ENCODE measurements at regions not wholly inside any gene's neighbourhood (a gene's known extent, or its start where the extent isn't known, plus 50 kb on each side); places are given as distances from the start of the nearest gene placed in this dataset.

DNA sequence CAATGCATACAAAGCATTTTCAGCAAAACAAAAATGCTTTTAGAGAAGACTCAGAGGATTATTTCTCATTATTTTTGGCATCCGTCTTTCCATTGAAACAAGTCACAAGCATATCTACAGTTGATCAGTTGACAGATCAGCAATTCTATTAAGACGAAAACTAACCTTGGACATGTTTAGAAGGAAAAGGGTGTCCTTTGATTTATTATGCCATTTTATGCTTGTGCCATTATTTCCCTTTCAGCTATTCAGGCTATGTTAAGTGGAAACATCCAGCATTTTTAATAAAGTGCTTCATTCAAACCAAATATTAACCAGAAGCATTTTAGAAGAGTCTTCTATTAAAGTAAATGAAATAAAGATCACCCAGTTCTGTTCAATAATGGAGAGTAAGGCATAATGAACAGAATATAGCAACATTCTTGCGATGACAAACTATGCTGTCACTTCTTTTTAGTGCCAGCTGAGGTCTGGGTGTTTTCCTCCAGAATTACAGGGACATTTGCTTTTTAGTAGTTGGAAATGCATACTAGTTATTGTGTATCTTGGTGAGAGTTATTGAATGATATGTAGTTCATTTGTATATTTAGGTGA, 481.4 kb downstream of the PLA2G4A start:
- DNase-seq (ENCODE audit: low read depth in 3 of 3) = no peak

DNA sequence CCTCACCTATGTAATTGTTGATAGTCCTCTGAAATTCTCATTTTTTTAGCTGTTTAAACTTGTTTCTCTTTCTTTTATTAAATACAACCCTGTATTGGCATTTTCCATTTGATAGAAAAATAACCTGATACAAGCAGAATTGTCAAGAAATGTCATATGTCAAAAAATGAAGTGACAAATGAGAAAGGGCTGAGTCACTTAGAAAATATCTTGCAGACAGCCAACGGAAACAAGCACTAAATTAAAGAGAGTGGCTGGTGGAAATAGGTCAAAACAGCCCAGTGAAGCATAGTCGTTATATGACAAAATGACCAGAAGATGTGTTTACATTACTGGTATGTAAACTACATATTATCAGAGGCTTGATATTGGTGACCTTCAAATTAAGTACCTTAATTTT, 484.4 kb downstream of the PLA2G4A start:
- no peak for DNase-seq (ENCODE audit: low read depth in 3 of 3)

DNA sequence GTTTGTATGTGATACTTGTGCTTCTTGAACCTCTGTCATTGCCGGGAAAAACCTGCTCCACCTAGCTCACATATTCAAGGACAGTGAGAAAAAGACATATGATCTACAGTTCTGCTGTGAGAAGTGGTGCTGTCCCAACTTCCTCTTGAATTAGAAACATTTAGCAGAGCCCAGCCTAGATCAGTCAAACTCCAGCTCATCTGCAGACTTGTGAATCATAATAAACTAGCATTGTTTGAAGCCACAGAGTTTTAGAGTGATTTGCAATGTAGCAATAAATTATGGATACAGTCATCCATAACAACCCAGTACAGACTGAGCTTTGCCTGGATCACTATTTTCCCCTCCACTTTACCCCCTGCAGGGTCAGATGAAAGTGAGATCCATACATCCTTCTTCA, 497.8 kb downstream of the PLA2G4A start:
- DNase-seq (ENCODE audit: low read depth in 3 of 3) = no peak

DNA sequence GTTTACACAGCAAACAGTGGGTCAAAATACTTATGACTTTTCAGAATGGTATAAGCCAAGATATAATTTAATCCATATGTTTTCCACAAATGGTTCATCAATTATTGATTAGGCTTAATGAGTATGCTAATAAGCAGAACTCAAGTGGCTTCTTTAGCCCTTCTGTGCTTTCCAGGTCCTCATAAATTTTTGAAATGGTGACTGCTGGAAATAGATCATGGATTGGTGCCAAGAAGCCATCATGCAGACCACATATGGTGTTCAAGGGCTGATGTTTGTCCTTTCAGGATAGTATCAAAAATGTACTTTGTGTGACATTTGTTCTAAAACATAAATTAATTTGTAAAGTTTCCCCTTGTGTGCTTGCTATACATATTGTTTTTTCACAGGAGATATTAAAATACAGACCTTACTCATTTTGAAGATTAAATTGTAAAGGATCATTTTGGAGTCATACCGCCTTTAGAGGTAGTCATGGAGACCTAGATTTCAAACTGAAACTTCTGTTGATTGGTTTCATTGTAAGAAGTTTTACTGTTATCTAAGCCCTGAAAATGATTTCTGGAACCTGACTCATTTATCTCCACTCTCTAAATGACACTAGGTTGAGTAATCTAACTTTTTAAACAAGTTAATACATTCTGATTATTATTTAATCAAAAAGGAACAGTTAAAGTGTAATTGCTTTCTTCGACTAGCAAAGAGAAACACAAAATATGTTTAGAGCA, 507.9 kb downstream of the PLA2G4A start:
- DNase-seq (ENCODE audit: low read depth in 3 of 3) = no peak

DNA sequence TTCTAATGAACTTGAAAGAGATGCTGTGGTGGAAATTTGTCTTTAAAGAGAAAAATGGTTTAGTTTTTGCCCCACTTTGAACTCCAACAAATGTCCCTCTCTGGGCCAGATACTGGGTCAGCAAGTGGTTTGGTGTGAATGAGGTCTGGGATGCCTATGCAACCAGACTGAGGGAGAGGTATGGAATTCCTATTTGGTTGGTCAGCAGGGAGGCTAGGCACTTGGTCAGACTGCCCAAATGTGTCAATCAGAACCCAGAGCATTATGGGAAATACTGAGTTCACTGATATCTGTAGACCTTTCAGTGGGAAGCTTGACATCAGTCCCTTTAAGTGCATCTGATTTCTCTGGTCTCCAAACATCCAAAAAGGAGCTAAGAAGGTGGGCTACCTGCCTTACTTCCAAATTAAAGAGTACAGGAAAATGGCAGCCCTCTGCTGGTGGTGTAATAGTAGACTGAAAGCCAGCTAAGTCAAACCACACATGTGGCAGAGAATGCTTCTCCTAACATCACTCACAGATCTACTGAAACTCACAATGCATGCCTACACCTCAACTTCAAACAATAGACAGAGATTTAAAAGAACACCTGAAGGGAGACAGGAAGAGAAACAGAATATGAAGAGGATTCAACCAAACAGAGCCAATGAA, 510.1 kb downstream of the PLA2G4A start:
- DNase-seq (ENCODE audit: low read depth in 3 of 3) = no peak

DNA sequence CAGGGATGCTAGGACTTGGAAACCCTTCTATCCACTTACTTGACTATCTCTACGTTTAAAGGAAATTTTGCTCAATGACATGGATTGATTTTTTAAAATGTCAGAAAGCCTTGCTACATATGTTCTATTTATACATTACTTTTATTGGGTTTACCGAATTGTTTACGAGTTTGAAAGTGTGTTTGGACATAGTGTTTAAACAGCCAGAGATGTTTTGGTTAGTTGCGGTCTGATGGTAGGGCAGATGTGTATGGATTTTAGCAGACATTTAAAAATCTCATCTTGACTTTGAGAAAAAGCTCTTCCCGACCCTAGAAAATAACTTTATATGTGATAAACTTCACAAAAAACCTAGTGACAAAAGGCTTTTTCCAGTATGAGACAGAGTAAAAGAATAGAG, 513.7 kb downstream of the PLA2G4A start:
- no peak for DNase-seq (ENCODE audit: low read depth in 3 of 3)

DNA sequence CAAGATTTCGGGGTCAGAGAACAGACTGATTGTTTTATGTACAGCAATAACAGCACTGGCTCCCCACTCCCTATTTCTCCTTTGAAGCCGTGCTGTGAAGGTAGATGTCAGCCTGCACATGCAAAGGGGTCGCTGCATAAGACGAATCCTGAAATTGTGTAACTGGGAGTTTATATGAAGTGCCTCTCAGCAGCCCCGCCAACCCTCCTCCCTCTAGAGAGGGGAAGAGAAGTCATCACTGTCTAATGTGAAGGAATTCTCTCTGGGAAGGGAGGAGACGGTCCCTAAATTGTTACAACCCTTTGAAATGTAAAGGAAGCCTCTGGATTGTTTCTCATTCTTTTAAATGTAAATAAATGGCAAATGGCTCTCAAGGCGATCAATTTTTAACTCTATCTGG, 545.3 kb downstream of the PLA2G4A start:
- no peak for DNase-seq (ENCODE audit: low read depth in 3 of 3)

DNA sequence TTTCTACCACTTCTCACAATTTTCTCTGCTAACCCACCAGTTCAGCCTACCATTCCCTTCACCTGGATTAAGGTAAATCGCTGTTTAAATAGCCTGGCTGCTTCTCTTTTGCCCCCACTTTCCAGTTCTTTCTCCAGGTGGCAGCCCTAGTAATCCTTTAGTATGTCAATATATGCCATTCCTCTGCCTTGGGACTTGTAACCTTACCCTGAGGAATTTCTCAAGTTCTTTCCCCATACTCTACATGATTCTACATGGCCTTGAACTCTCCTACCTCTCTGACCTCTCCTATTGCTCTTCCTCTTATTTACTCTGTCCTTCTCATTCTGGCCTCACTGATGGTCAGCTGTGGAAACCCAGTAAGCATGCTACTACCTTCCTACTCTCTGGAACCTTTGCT, 546.0 kb downstream of the PLA2G4A start:
- no peak for DNase-seq (ENCODE audit: low read depth in 3 of 3)

DNA sequence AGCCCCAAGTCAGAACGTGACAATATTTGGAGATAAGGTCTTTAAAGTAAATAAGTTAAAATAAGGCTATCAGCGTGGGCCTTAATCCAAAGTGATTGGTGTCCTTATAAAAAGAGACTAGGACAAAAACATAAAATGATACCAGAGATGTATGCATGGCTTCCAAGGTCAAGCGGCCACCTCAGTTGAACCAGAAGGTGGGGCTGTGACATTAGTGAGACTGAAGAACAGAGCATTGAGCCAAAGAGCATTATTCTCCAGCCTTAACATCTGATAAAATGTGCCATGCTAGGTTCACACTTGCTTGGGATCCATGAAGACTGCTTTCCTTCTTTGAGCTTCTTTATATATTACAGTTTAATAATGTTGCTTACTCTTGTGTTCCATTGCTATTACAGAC, 554.6 kb downstream of the PLA2G4A start:
- no peak for DNase-seq (ENCODE audit: low read depth in 3 of 3)

DNA sequence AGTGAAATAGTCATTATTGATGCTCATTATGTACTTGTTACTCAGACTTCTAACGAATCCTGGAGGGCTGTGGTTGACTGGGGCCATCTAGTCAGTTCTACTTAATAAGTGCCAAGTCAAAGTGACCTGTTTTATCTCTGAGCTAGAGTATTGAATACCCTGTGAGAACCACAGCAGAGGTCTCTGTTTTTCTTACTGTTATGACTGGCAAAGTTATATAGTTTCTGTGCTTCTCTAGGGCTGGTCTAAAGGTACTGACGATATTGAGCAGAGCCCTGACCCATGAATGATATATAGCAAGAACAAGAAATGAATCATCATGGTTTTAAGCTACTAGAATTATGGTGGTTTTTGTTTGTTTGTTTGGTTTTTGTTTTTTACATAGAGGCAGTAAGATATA, 555.8 kb downstream of the PLA2G4A start:
- DNase-seq (ENCODE audit: low read depth in 3 of 3) = no peak

DNA sequence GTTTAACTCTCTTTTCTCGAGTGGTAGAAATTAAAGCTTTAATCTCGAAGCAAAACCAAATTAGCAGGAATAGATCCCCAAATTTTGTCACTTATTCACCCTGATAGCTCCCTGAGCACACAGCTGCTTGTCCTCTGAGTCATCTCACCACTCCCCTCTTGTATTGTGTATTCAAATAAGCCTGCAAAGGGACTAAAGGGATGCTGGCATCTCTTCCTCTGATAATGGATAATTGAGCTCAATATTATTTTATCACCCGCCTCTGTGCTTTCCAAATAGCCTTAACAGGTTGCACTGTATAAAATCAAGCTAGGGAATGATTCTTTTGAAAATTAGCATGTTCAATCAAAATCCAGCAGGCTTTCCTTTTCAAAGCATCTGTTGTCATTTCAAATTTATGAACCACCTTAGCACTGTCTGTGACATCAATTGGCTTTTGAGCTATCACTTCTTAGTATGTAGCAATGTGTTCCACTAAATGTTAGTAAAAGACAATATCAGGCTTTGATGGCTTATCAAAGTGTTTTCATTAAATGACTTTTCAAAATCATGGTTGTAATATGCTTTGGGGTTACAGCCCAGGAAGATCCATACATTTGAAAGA, 561.6 kb downstream of the PLA2G4A start:
- DNase-seq (ENCODE audit: low read depth in 3 of 3) = no peak

DNA sequence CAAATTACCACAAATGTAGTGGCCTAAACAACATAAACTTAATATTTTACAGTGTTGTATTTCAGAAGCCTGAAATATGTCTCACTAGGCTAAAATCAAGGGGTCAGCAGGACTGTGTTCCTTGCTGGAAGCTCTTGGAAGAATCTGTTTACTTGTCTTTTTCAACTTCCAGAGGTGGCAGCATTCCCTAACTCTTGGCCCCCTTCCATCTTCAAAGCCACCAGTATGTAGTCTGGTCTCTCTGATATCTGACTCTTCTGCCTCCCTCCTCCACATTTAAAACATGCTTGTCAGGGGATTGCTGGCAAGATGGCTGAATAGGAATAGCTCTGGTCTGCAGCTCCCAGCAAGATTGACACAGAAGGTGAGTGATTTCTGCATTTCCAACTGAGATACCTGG, 567.5 kb downstream of the PLA2G4A start:
- no peak for DNase-seq (ENCODE audit: low read depth in 3 of 3)

DNA sequence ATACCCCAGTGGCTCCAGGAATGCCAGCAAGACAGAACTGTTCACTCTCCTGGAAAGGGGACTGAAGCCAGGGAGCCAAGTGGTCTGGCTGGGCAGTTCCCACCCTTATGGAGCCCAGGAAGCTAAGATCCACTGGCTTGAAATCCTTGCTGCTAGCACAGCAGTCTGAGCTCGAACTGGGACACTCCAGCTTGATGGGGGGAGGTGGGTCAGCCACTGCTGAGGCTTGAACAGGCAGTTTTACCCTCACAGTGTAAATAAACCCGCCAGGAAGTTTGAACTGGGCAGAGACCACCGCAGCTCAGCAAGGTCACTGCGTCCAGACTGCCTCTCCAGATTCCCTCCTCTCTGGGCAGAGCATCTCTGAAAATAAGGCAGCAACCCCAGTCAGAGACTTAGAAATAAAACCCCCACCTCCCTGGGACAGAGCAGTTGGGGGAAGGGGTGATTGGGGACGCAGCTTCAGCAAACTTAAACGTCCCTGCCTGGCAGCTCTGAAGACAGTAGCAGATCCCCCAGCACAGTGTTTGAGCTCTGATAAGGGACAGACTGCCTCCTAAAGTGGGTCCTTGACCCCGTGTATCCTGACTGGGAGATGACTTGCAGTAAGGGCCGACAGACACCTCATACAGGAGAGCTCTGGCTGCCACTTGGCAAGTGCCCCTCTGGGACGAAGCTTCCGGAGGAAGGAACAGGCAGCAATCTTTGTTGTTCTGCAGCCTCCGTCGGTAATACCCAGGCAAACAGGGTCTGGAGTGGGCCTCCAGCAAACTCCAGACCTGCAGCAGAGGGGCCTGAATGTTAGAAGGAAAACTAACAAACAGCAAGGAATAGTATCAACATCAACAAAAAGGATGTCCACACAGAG, 568.4 kb downstream of the PLA2G4A start:
- no peak for DNase-seq (ENCODE audit: low read depth in 3 of 3)

DNA sequence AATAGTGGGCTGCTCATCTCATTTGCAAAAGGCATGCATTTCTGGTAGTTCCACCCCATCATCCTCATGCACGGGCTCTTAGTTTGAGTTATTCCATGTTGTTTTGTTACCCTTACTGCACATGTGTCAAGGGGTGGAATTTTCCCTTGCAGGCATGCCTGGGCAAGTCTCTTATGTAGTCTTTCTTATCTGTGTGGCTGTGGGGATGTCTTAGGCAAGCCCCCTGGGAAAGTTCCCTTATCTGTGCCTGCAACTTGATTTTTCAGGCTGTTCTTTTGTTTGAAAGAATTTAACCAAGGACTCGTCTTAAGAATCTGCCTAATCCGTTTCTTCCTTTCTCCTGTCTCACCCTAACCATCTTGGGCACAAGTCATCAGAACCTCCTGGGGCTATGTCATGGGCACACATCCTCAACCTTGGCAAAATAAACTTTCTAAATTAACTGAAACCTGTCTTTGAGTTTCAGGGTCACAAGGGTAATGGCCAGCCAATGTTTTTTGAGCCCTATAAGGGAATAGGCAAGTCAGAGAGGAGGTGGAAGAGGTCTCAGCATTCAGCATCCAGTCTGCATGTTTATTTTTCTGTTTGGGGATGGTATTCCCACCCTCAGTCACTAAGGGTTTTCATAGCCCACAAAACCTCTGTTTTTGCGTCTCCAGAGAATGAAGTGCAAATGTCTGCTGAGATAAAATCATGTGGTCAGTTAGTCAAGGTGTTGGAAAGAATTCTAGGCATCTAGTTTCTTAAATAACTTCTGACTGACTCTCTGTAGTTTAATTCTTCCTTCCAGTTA, 579.7 kb downstream of the PLA2G4A start:
- DNase-seq (ENCODE audit: low read depth in 3 of 3) = no peak

DNA sequence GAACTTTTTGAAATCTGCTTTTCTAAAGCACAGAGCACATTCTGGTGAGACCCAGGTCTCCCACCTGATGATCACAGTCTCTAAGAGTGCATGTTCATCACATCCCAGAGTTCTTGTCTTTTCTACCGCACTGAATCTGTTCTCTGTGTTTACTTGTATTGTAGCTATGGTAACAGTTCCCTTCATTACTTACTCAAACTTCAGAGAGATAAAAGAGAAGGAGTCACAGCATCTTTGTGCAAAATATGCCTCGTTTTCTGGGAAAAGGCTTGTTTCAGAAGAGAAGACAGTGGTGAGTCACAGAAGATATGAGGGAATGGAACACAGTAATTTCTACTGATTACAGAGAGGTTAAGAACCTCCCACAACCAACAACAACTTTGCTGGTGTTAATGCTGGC, 580.6 kb downstream of the PLA2G4A start:
- DNase-seq (ENCODE audit: low read depth in 3 of 3) = no peak

DNA sequence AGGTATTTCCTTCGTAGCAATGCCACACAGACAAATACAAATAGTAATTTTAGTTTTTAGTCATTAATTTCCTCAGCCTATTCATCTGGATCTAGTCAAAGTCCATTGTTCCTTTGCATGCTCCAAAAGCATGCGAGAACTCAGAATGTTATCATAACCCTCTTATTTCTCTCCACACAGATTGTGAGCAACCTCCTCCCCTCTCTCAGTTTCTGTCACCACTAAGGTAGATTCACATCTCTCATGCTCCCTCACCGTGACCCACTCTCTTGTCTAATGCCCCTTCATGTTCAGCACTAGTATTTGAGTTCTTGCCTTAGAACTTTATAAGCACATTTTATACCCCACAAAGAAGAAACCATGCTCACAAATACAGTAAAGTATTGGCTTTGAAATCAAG, 582.4 kb downstream of the PLA2G4A start:
- no peak for DNase-seq (ENCODE audit: low read depth in 3 of 3)

DNA sequence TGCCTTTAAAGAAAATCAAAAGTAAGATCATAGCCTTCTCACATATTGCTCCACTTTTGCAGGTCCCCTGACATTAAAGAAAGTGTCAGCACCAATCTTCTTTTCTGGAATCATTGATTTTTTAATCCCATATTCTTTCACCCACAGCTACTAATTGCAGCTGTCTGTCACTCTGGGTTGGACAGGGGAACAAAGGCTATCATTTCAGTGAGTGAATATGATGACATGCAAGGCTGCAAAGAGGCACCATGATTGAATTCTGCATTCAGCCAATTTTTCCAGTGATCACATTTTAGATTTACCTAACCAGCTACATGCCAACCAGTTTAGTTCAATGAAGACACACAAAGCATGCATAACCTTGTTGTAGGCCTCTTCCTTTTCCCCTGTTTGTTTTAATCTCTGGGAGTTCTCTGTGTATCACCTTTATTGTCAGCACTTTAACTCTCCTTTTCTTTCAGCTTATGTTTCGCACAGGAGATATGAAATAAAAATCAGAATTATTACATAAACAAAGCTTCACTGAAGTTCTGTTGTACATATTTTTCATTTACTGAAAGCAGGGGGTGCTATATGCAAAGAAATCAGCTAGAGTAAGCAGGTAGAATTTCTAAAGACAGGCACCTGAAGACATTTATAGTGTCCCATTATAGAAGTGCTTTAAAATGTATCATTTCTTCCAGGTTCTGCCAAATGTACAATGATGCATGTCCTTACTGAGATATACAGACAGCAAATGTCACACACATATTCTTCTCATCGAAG, 584.8 kb downstream of the PLA2G4A start:
- DNase-seq (ENCODE audit: low read depth in 3 of 3) = no peak

DNA sequence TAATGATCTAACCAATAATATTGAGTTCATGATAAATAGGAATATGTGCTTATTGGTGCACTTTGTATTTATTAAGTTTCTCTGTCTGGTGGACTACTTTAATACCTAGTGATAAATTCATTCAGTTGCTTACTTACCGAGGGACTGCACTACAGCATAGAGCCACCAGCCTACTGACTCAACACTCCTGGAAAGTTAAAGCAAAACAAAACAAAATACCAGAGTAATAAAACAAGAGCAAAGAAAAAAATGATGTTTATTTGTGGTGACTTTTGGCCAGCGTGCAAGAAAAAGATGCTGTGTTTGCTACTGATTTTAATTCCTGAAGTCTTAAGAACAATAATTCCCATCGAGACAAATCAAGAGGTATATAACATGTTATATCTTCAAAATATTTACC, 586.3 kb downstream of the PLA2G4A start:
- DNase-seq (ENCODE audit: low read depth in 3 of 3) = no peak

DNA sequence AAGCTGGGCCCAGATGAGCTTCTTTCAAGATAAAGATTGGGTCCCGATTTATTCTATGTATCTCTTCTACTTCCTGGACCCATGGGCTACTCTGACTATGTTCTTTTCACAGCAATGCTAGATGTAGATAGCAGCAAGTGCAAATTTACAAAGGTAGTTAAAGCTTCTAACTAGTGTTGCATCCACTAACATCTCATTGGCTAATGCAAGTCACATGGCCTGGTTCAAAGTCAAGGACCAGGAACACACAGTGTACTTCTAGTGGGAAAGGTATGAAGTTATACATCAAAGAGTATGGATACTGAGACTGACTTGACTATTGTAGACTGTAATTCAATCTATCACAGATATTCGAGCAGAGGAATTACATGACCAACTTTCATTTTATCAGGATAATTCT, 588.8 kb downstream of the PLA2G4A start:
- DNase-seq (ENCODE audit: low read depth in 3 of 3) = no peak

DNA sequence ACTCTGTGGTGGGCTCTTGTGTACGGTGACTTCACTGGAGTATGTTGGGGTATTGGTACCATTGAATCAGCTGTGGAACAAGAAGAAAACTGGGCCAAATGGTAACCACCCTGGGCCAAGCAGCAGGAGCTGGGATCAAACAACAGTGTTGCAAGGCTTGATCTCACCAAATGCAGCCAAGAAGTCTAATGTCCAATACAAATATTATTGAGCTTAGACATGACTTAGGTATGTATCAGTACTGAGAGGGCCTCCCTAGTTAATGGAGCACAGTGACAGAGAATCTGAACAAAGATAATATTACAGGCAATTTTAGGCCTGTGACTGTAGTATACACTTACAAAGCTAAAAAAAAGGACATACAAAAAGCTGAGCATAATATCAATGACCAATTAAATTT, 604.8 kb downstream of the PLA2G4A start:
- no peak for DNase-seq (ENCODE audit: low read depth in 3 of 3)

Data from stimulated activated CD4-positive, alpha-beta T cell treated with anti-CD3 and anti-CD28 coated beads, TNF-alpha, amount 100 ng/mL, for 48 hours (primary cell).